ACC112 (cell line): ENCODE measurements at regions not wholly inside any gene's neighbourhood (a gene's known extent, or its start where the extent isn't known, plus 50 kb on each side); places are given as distances from the start of the nearest gene placed in this dataset.

Experiments used
- H2AFZ ChIP-seq: fragments of 200-600 bp; sonication (generic); one replicate; pipeline ENCODE4 v1.6.0; 2017; ENCODE audit warnings: antibody characterized with exemption, low read length; ENCODE audit not compliant: unreplicated experiment
- H3K27ac ChIP-seq: fragments of 200-600 bp; sonication (generic); 2 replicates; pipeline ENCODE4 v1.5.1; 2014; ENCODE audit warnings: low read depth, mild to moderate bottlenecking, antibody characterized with exemption, low read length, moderate library complexity
- H3K27me3 ChIP-seq: fragments of 200-600 bp; sonication (generic); 2 replicates; pipeline ENCODE4 v1.6.1; 2014; ENCODE audit warnings: mild to moderate bottlenecking, antibody characterized with exemption, low read length, moderate library complexity, mixed read lengths; ENCODE audit not compliant: insufficient read depth
- H3K36me3 ChIP-seq: fragments of 200-600 bp; sonication (generic); 2 replicates; pipeline ENCODE4 v1.6.1; 2016; ENCODE audit warnings: mild to moderate bottlenecking, antibody characterized with exemption, low read length, moderate library complexity, mixed read lengths; ENCODE audit not compliant: insufficient read depth
- H3K4me1 ChIP-seq: fragments of 200-600 bp; sonication (generic); one replicate; pipeline ENCODE4 v1.6.1; 2016; ENCODE audit warnings: low read length, mixed read lengths; ENCODE audit not compliant: insufficient read depth, unreplicated experiment, control insufficient read depth
- H3K4me3 ChIP-seq: fragments of 200-600 bp; sonication (generic); 2 replicates; pipeline ENCODE4 v1.5.1; 2014; ENCODE audit warnings: mild to moderate bottlenecking, low read depth, low read length
- H3K79me2 ChIP-seq: fragments of 200-600 bp; sonication (generic); one replicate; pipeline ENCODE4 v1.6.0; 2016; ENCODE audit warnings: low read length; ENCODE audit not compliant: control insufficient read depth, unreplicated experiment, insufficient read depth

- Histone ChIP-seq H3K4me1 (peaks cover 35% of the 10 kb centered on the region), H3K27ac (peak overlapping the region; percentile 19; the same call in 1 of the 2 replicates), H3K79me2 (no peaks in the 10 kb centered on the region), H3K4me3 (no peak overlapping the region), H3K36me3 (no peaks in the 10 kb centered on the region), H3K27me3 (no peaks in the 10 kb centered on the region), H2AFZ (no peak overlapping the region)
Measured at GRCh38 chr10:33803248-33803647, 468.8 kb upstream of the NRP1 start.

DNA sequence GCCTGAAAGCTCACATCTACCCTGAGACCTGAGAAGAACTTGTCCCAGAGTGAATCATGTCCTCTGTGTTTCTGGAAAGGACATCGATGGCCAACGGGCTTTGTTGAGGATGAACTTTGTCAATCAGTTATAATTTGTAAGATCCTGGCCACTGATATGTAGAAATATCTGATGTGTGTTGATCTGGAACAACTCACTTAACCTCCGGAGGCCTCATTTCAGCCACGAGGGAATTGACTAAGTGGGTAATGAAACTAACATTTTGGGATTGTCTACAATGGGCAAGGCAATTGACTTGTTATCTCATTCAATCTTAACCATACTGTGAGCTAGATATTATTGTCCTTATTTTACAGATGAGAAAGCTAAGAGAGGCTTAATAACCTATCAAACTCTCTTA, 468.1 kb upstream of the NRP1 start:
- Histone ChIP-seq H3K79me2 (no peaks in the 10 kb centered on the region), H3K27me3 (no peaks in the 10 kb centered on the region), H3K27ac (peak overlapping the region; percentile 10; the same call in 1 of the 2 replicates), H3K36me3 (no peaks in the 10 kb centered on the region), H3K4me1 (peaks cover 35% of the 10 kb centered on the region), H2AFZ (no peak overlapping the region), H3K4me3 (no peak overlapping the region)

DNA sequence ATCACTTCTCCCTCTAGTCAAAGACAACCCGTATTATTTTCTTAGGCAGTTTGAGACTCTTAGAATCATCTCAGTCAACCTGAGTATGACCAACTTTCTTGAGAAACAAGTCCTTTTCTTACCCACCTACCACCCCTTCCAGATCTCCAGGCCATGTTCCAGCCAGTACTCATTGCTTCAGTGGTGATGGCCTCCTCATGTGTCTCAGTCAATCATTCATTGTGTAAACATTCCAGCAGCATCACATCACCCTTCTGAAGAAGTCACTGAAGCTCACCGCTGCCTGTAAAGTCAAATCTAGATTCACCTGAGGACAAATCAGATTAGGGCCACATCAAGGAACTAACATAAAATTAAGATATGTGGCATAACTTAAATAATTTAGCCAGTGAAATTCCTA, 467.2 kb upstream of the NRP1 start:
- no peaks in the 10 kb centered on the region for H3K27me3 ChIP-seq
- H3K36me3 ChIP-seq: no peaks in the 10 kb centered on the region
- no peak overlapping the region for H2AFZ ChIP-seq
- no peak overlapping the region for H3K4me3 ChIP-seq
- peaks cover 35% of the 10 kb centered on the region for H3K4me1 ChIP-seq
- no peaks in the 10 kb centered on the region for H3K79me2 ChIP-seq
- no peak overlapping the region for H3K27ac ChIP-seq

DNA sequence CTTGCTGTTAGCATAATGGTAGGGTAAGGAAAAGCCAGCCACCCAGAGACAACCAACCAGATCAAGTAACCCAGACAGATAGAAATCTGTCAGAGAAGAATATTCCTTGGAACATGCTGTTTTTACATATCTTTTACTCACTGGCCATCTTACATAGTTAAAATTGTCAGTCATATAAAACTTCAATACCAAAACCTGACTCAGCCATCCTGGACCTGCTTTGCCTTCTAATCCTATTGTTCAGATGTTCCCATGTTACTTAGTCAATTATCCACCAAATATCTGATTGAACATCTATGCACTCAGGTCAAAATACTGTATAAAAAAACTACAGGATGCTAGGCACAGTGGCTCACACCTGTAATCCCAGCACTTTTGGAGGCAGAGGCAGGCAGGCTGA, 466.5 kb upstream of the NRP1 start:
- H3K27me3 ChIP-seq: no peaks in the 10 kb centered on the region
- no peak overlapping the region for H3K27ac ChIP-seq

DNA sequence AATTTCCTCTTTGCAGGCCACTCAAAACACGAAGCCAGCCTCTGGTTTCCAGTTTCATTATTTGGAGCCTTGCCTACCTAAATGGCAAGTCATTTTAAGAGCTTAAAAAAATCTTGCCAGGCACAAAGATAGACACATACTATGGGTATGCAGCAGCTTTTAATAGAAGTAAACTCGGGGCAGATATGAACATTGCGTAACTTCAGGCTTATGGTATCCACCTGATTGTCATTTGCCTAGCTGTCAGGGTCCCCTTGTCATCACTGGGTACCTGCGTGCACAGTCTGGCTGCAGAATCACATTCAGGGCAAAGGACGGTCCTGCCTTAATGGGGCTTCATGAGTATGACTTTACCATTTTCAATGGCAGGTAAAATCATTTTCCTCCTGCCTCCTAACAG, 466.1 kb upstream of the NRP1 start:
- no peaks in the 10 kb centered on the region for H3K27me3 ChIP-seq
- H3K4me1 ChIP-seq: peaks cover 35% of the 10 kb centered on the region
- H2AFZ ChIP-seq: no peak overlapping the region
- H3K4me3 ChIP-seq: no peak overlapping the region
- H3K79me2 ChIP-seq: no peaks in the 10 kb centered on the region
- no peak overlapping the region for H3K27ac ChIP-seq
- no peaks in the 10 kb centered on the region for H3K36me3 ChIP-seq

More for the DNA sequence above, 466.5 kb upstream of the NRP1 start:
- Histone ChIP-seq H3K4me3 (no peak overlapping the region), H3K79me2 (no peaks in the 10 kb centered on the region), H3K4me1 (peaks cover 35% of the 10 kb centered on the region), H3K36me3 (no peaks in the 10 kb centered on the region), H2AFZ (no peak overlapping the region)

- no peak overlapping the region for H3K27ac ChIP-seq
- no peaks in the 10 kb centered on the region for H3K79me2 ChIP-seq
- H3K36me3 ChIP-seq: no peaks in the 10 kb centered on the region
- H3K4me3 ChIP-seq: no peak overlapping the region
- no peak overlapping the region for H2AFZ ChIP-seq
- H3K27me3 ChIP-seq: no peaks in the 10 kb centered on the region
- H3K4me1 ChIP-seq: peaks cover 35% of the 10 kb centered on the region
Measured at GRCh38 chr10:33799944-33800323, 465.5 kb upstream of the NRP1 start.

GRCh38 chr10:33799281-33799943, 464.9 kb upstream of the NRP1 start:
- no peaks in the 10 kb centered on the region for H3K79me2 ChIP-seq
- H3K27me3 ChIP-seq: no peaks in the 10 kb centered on the region
- no peak overlapping the region for H2AFZ ChIP-seq
- no peak overlapping the region for H3K27ac ChIP-seq
- H3K36me3 ChIP-seq: no peaks in the 10 kb centered on the region
- peaks cover 35% of the 10 kb centered on the region for H3K4me1 ChIP-seq
- H3K4me3 ChIP-seq: no peak overlapping the region

DNA sequence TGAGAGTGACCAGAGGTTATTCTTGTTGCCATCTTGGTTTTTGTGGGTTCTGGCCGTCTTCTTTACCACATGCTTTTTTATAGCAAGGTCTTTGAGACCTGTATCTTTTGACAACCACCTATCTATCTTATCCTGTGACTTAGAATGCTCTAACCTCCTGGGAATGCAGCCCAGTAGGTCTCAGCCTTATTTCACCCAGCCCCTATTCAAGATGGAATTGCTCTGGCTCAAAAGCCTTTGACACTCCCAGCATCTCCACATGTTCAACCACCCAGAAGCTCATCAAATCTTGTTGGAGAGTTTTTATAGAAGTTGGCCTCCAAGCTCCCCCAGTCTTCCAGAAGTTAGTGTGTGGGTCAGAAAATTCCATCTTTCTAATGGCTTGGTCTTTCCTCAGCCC, 464.3 kb upstream of the NRP1 start:
- no peak overlapping the region for H3K4me3 ChIP-seq
- H3K36me3 ChIP-seq: no peaks in the 10 kb centered on the region
- no peak overlapping the region for H2AFZ ChIP-seq
- H3K4me1 ChIP-seq: peaks cover 32% of the 10 kb centered on the region
- H3K27me3 ChIP-seq: no peaks in the 10 kb centered on the region
- H3K27ac ChIP-seq: no peak overlapping the region
- H3K79me2 ChIP-seq: no peaks in the 10 kb centered on the region

DNA sequence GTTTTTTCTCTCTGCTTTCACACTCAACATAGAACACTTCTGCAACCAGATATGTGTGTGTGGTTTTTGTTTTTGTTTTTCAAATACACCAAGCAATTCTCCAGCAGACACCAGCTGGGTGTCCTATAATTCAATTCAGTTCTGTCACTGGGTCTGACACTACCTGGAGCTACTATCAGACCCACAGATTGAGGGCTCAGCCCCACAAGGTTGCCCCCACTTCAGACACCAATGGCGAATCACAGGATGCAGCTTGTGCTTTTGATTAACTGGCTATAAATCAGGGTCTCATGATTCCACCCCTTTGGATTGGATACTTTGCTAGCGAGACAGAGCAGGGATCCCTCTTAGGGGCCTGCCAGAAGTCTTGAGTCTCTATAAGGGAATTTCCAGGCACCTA, 462.2 kb upstream of the NRP1 start:
- Histone ChIP-seq H3K4me3 (no peak overlapping the region), H3K79me2 (no peaks in the 10 kb centered on the region), H3K4me1 (peaks cover 15% of the 10 kb centered on the region), H2AFZ (no peak overlapping the region), H3K27me3 (no peaks in the 10 kb centered on the region), H3K27ac (no peak overlapping the region), H3K36me3 (no peaks in the 10 kb centered on the region)

DNA sequence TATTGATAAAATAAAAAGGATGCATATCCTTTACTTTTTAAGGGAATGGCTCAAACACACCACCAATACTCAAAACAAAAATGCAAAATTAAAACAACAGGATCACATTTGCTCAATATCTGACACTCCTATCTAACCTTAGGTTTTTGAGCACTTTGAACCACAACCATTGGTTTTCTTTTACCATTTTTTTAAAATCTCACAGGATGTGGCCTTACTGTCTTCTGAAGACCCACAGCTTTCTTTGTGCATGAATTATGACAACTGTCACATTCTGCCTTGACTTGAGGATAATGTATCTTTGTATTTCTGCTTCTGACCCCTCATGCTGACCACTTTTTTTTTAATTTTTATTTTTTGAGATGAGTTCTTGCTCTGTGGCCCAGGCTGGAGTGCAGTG, 461.1 kb upstream of the NRP1 start:
- H3K27me3 ChIP-seq: no peaks in the 10 kb centered on the region
- no peak overlapping the region for H3K4me3 ChIP-seq
- no peaks in the 10 kb centered on the region for H3K79me2 ChIP-seq
- H3K4me1 ChIP-seq: peaks cover 6% of the 10 kb centered on the region
- no peaks in the 10 kb centered on the region for H3K36me3 ChIP-seq
- no peak overlapping the region for H3K27ac ChIP-seq
- H2AFZ ChIP-seq: no peak overlapping the region

DNA sequence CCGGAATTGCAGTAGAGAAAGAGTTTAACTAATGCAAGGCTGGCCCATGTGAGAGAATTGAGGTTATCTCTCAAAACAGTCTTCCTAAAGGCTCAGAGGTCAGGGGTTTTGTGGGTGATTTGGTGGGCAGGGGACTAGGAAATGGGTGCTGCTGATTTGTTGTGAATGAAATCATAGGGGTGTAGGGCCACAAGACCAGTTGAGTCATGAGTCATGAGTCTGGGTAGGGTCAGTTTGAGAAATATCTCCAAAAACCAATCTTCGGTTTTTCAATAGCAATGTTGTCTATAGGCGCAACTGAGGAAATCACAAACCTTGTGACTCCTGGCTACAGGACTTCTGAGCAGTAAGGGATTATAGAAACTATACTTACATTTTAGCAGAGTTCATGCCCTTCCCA, 460.0 kb upstream of the NRP1 start:
- Histone ChIP-seq H3K27ac (no peak overlapping the region), H3K79me2 (no peaks in the 10 kb centered on the region), H2AFZ (no peak overlapping the region), H3K4me1 (no peaks in the 10 kb centered on the region), H3K36me3 (no peaks in the 10 kb centered on the region), H3K27me3 (no peaks in the 10 kb centered on the region), H3K4me3 (no peak overlapping the region)
